ENCODE measurements at regions not wholly inside any gene's neighbourhood (a gene's known extent, or its start where the extent isn't known, plus 50 kb on each side); places are given as distances from the start of the nearest gene placed in this dataset.

DNA sequence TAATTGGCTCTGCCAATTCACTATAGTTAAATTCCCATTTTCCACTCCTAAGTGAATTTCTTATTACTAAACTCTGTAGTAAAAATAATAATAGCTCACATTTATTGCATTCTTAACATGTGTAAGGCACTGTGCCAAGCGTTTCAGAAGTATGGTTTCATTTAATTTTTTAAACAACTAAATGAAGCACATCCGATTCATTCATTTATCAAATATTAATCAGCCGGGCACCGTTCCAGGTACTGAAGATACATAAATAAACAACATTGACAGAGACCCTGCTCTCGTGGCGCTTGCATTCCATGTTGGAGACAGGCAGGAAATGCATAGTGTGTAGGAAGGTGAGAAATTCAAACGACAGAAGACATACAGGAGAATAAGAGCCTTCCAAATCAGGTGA, 423.2 kb upstream of the JARID2 start:
- TF ChIP-seq MAFK (conservative IDR thresholded peaks at IDR 0.05 in 1 of 2, IDR thresholded peaks at IDR 0.05 in 1 of 2; ENCODE audit: low read length in 2 of 2) (no peak), NBN (conservative IDR thresholded peaks at IDR 0.05) (no peak), SP140L (CRISPR knock-in tag; IDR thresholded peaks at IDR 0.05; ENCODE audit: borderline replicate concordance) (no peak), EZH2 (conservative IDR thresholded peaks at IDR 0.05; ENCODE audit: low read depth, low read length) (no peak), JUN (CRISPR knock-in tag; IDR thresholded peaks at IDR 0.05) (no peak), CBX2 (IDR thresholded peaks at IDR 0.05; ENCODE audit: low read depth, low read length) (no peak), CBX2 (CRISPR knock-in tag; IDR thresholded peaks at IDR 0.05; ENCODE audit: low read depth) (no peak), IKZF1 (IDR thresholded peaks at IDR 0.05) (no peak), RXRA (CRISPR knock-in tag; IDR thresholded peaks at IDR 0.05) (no peak), FOXA1 (IDR thresholded peaks at IDR 0.05) (no peak), FOXA1 (CRISPR knock-in tag; IDR thresholded peaks at IDR 0.05) (no peak), SP4 (CRISPR knock-in tag; IDR thresholded peaks at IDR 0.05) (no peak), MAZ (IDR thresholded peaks at IDR 0.05; ENCODE audit: borderline replicate concordance, low read depth, low read length) (no peak), MAZ (CRISPR knock-in tag; IDR thresholded peaks at IDR 0.05; ENCODE audit: low read depth) (no peak), ZFX (CRISPR knock-in tag; IDR thresholded peaks at IDR 0.05; ENCODE audit: low read depth) (no peak), ZBTB20 (CRISPR knock-in tag; IDR thresholded peaks at IDR 0.05; ENCODE audit: borderline replicate concordance, low read depth) (no peak)
- TF ChIP-seq, protein P1, sequence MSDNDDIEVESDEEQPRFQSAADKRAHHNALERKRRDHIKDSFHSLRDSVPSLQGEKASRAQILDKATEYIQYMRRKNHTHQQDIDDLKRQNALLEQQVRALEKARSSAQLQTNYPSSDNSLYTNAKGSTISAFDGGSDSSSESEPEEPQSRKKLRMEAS (IDR thresholded peaks at IDR 0.05) = no peak

Data from HepG2 (cell line).